CD14-positive monocyte (primary cell): ENCODE measurements at regions not wholly inside any gene's neighbourhood (a gene's known extent, or its start where the extent isn't known, plus 50 kb on each side); places are given as distances from the start of the nearest gene placed in this dataset.

ENCODE experiments used
- DNase-seq, 3 donors: peaks; one replicate each; pipeline ENCODE4 v3.0.0-alpha.2; 2011 to 2022
- H2AFZ ChIP-seq: 2 replicates; pipeline ENCODE4 v1.6.0; 2012; ENCODE audit warnings: mild to moderate bottlenecking, low read depth, low read length, inconsistent platforms; ENCODE audit not compliant: insufficient read depth, poor library complexity, severe bottlenecking
- H3K27ac ChIP-seq, 2 donors: 1 replicate in 1 of 2; 2 replicates in 1 of 2; pipeline ENCODE4 v1.5.1; 2012 to 2013; ENCODE audit warnings: low read length in 2 of 2, control low read depth in 1 of 2, inconsistent platforms in 1 of 2, low read depth in 1 of 2, mild to moderate bottlenecking in 1 of 2
- H3K27me3 ChIP-seq, 2 donors: one replicate each; pipeline versions ENCODE4 v1.6.0 to v1.6.1; 2011 to 2013; ENCODE audit warnings: low read length in 2 of 2; ENCODE audit not compliant: control insufficient read depth in 2 of 2, insufficient read depth in 2 of 2
- H3K36me3 ChIP-seq, 2 donors: replicated peaks in 1 of 2; 1 replicate in 1 of 2; 2 replicates in 1 of 2; pipeline versions ENCODE4 v1.5.1 to v1.6.1; 2012 to 2013; ENCODE audit warnings: low read length in 2 of 2, control low read depth in 1 of 2, inconsistent platforms in 1 of 2, mild to moderate bottlenecking in 1 of 2; ENCODE audit not compliant: insufficient read depth in 2 of 2, control insufficient read depth in 1 of 2
- H3K4me1 ChIP-seq, 2 donors: 1 replicate in 1 of 2; 2 replicates in 1 of 2; pipeline versions ENCODE4 v1.5.1 to v1.6.1; 2012 to 2013; ENCODE audit warnings: low read length in 2 of 2, control low read depth in 1 of 2, inconsistent platforms in 1 of 2, mild to moderate bottlenecking in 1 of 2, moderate library complexity in 1 of 2; ENCODE audit not compliant: insufficient read depth in 2 of 2, control insufficient read depth in 1 of 2
- H3K4me2 ChIP-seq: replicated peaks from 2 replicates; pipeline ENCODE3; 2012; ENCODE audit warnings: low read length, moderate library complexity, mild to moderate bottlenecking; ENCODE audit not compliant: poor library complexity, severe bottlenecking; ENCODE audit errors: extremely low read depth
- H3K4me3 ChIP-seq, 3 experiments: fragments of 200-600 bp in 1 of 3; sonication (generic) in 1 of 3; replicated peaks in 1 of 3; 1 replicate in 2 of 3; 2 replicates in 1 of 3; pipeline ENCODE4 v1.5.1; 2011 to 2013; ENCODE audit warnings: low read length in 3 of 3, mild to moderate bottlenecking in 3 of 3, control low read depth in 2 of 3, low read depth in 2 of 3, inconsistent platforms in 1 of 3, moderate library complexity in 1 of 3
- H3K79me2 ChIP-seq: 2 replicates; pipeline ENCODE4 v1.6.0; 2012; ENCODE audit warnings: mild to moderate bottlenecking, control low read depth, inconsistent platforms, low read length, moderate library complexity; ENCODE audit not compliant: insufficient read depth
- H3K9ac ChIP-seq: 2 replicates; pipeline ENCODE4 v1.6.0; 2017; ENCODE audit warnings: low read length, mild to moderate bottlenecking; ENCODE audit not compliant: insufficient read depth, poor library complexity, severe bottlenecking
- H3K9me3 ChIP-seq, 2 donors: replicated peaks in 1 of 2; 1 replicate in 1 of 2; 2 replicates in 1 of 2; pipeline versions ENCODE4 v1.5.1 to v1.6.1; 2012 to 2013; ENCODE audit warnings: low read length in 2 of 2, control low read depth in 1 of 2; ENCODE audit not compliant: control insufficient read depth in 1 of 2, insufficient read depth in 1 of 2
- H4K20me1 ChIP-seq: 2 replicates; pipeline ENCODE4 v1.6.0; 2012; ENCODE audit warnings: mild to moderate bottlenecking, low read length, control low read depth, moderate library complexity; ENCODE audit not compliant: insufficient read depth
- H3K27ac Mint-ChIP-seq, 7 donors: one replicate each; pipeline ENCODE4 v1.8.0; 2020; ENCODE audit warnings: mild to moderate bottlenecking in 7 of 7, mixed read lengths in 7 of 7, moderate library complexity in 6 of 7, inconsistent platforms in 2 of 7
- H3K27me3 Mint-ChIP-seq, 3 donors: one replicate each; pipeline ENCODE4 v1.8.0; 2021 to 2022; ENCODE audit warnings: low read depth in 3 of 3, mild to moderate bottlenecking in 3 of 3, mixed read lengths in 3 of 3, moderate library complexity in 3 of 3, inconsistent platforms in 1 of 3
- H3K36me3 Mint-ChIP-seq, 2 donors: one replicate each; pipeline ENCODE4 v1.8.0; 2020; ENCODE audit warnings: mixed read lengths in 2 of 2, inconsistent platforms in 1 of 2, mild to moderate bottlenecking in 1 of 2
- H3K4me1 Mint-ChIP-seq: one replicate; pipeline ENCODE4 v1.8.0; 2020; ENCODE audit warnings: mild to moderate bottlenecking, mixed read lengths
- H3K4me3 Mint-ChIP-seq, 2 donors: one replicate each; pipeline ENCODE4 v1.8.0; 2020; ENCODE audit warnings: mild to moderate bottlenecking in 2 of 2, mixed read lengths in 2 of 2, moderate library complexity in 1 of 2
- H3K9me3 Mint-ChIP-seq, 7 donors: one replicate each; pipeline ENCODE4 v1.8.0; 2020 to 2022; ENCODE audit warnings: mixed read lengths in 7 of 7, mild to moderate bottlenecking in 6 of 7, moderate library complexity in 6 of 7, inconsistent platforms in 2 of 7
- CTCF ChIP-seq: fragments of 200-600 bp; IDR thresholded peaks from one replicate; pipeline ENCODE4 v1.8.0; 2022; ENCODE audit warnings: antibody characterized with exemption, mild to moderate bottlenecking
- WGBS: methylation state at CpG from one replicate; pipeline ENCODE4 v1.1.5; 2013; ENCODE audit warnings: missing lambda C conversion rate; ENCODE audit not compliant: insufficient coverage; 5-methylcytosine and 5-hydroxymethylcytosine counted together
- intact Hi-C, 2 donors: fragments of 100-400 bp; cut with micrococcal nuclease; formaldehyde crosslinking; loops; one replicate each; pipeline versions ENCODE4 v1.15.0 to v1.15.1; 2023

GRCh38 chr5:82610686-82611085, 332.5 kb upstream of the RPS23 start:
- Histone ChIP-seq H3K4me3 (no peak overlapping the region), H3K27ac (no peak overlapping the region), H3K9me3 (peaks cover 0 to 7% of the 10 kb centered on the region in 2 donors), H2AFZ (no peak overlapping the region), H3K9ac (no peak overlapping the region), H3K27me3 (no peaks in the 10 kb centered on the region), H3K79me2 (no peaks in the 10 kb centered on the region), H3K36me3 (no peaks in the 10 kb centered on the region), H4K20me1 (no peaks in the 10 kb centered on the region), H3K4me2 (no peak overlapping the region), H3K4me1 (no peaks in the 10 kb centered on the region)
- peaks cover 4 to 15% (median 14%) of the 10 kb centered on the region in 7 donors for H3K9me3 Mint-ChIP-seq
- no peak for TF ChIP-seq CTCF
- WGBS = 100% methylated on average over 1 of the region's 3 CpGs
- no peak overlapping the region for H3K27ac Mint-ChIP-seq
- H3K36me3 Mint-ChIP-seq = no peaks in the 10 kb centered on the region
- intact Hi-C loops = no loop called here
- peaks cover 0 to 3% (median 1%) of the 10 kb centered on the region in 3 donors for H3K27me3 Mint-ChIP-seq
- H3K4me3 Mint-ChIP-seq = no peak overlapping the region
- DNase-seq = no peak
- no peaks in the 10 kb centered on the region for H3K4me1 Mint-ChIP-seq

- Histone ChIP-seq H3K9me3 (peaks cover 0 to 5% of the 10 kb centered on the region in 2 donors), H3K79me2 (no peaks in the 10 kb centered on the region), H3K4me1 (no peaks in the 10 kb centered on the region), H4K20me1 (no peaks in the 10 kb centered on the region), H3K36me3 (no peaks in the 10 kb centered on the region), H3K4me3 (no peak overlapping the region), H3K27me3 (no peaks in the 10 kb centered on the region), H3K27ac (no peak overlapping the region), H3K9ac (no peak overlapping the region), H2AFZ (no peak overlapping the region), H3K4me2 (no peak overlapping the region)
- Mint-ChIP-seq H3K27me3 (peaks cover 0 to 3% (median 0%) of the 10 kb centered on the region in 3 donors), H3K36me3 (no peaks in the 10 kb centered on the region), H3K4me3 (no peak overlapping the region), H3K27ac (no peak overlapping the region), H3K4me1 (peaks cover 12% of the 10 kb centered on the region), H3K9me3 (peaks cover 3 to 10% (median 5%) of the 10 kb centered on the region in 7 donors)
- 80% methylated on average over 2 of the region's 2 CpGs for WGBS
- intact Hi-C loops = no loop called here
- TF ChIP-seq CTCF = no peak
- no peak for DNase-seq
These were observed 327.4 kb upstream of the RPS23 start for GRCh38 chr5:82605441-82605973.
